Panc1 (cell line): ENCODE measurements at regions not wholly inside any gene's neighbourhood (a gene's known extent, or its start where the extent isn't known, plus 50 kb on each side); places are given as distances from the start of the nearest gene placed in this dataset.

Source experiments
- ATAC-seq: fragments of 200-7000 bp; cut with Tn5 transposase; 2 replicates; pipeline ENCODE4 v1.9.1; 2020; ENCODE audit warnings: mild to moderate bottlenecking, moderate library complexity
- BruUV-seq: library from RNA; stranded (reverse); fragments of 400-500 nt; replicated peaks from 2 replicates; lab custom pipeline; 2021; lab: Mats Ljungman, UMichigan
- CTCF ChIA-PET: fragments of 300-600 bp; sonication (Branson Sonifier 250); formaldehyde crosslinking; loops from one replicate; lab custom pipeline; 2022; ENCODE audit warnings: antibody characterized with exemption; lab: Charles Lee
- POLR2A ChIA-PET: fragments of 300-600 bp; sonication (Branson Sonifier 250); formaldehyde crosslinking; loops from one replicate; lab custom pipeline; 2022; ENCODE audit warnings: antibody characterized with exemption; lab: Charles Lee
- DNase-seq: peaks from one replicate; pipeline ENCODE4 v3.0.0-alpha.2; 2010; ENCODE audit warnings: low read depth, low spot score
- H3K27ac ChIP-seq: 2 replicates; pipeline ENCODE4 v1.5.1; 2011; ENCODE audit warnings: mild to moderate bottlenecking, low read length, inconsistent platforms
- H3K27me3 ChIP-seq: fragments of 200-500 bp; sonication (Bioruptor generic); 2 replicates; pipeline ENCODE4 v1.6.0; 2014; ENCODE audit warnings: low read length, inconsistent platforms; ENCODE audit not compliant: control insufficient read depth, insufficient read depth
- H3K36me3 ChIP-seq: fragments of 200-500 bp; sonication (Bioruptor generic); 2 replicates; pipeline ENCODE4 v1.5.1; 2014; ENCODE audit warnings: inconsistent platforms, mild to moderate bottlenecking, low read length, moderate library complexity; ENCODE audit not compliant: control insufficient read depth, insufficient read depth
- H3K4me1 ChIP-seq: 2 replicates; pipeline ENCODE4 v1.5.1; 2011; ENCODE audit warnings: inconsistent platforms, mild to moderate bottlenecking, low read length, moderate library complexity; ENCODE audit not compliant: control insufficient read depth, insufficient read depth
- H3K4me3 ChIP-seq, 2 experiments: 2 replicates each; pipeline ENCODE4 v1.5.1; 2011 to 2012; ENCODE audit warnings: low read depth in 2 of 2, low read length in 2 of 2, mild to moderate bottlenecking in 2 of 2, inconsistent platforms in 1 of 2, moderate library complexity in 1 of 2
- H3K9me3 ChIP-seq: fragments of 200-500 bp; sonication (Bioruptor generic); 2 replicates; pipeline ENCODE4 v1.5.1; 2014; ENCODE audit warnings: low read depth, mild to moderate bottlenecking, inconsistent platforms, low read length, moderate library complexity; ENCODE audit not compliant: control insufficient read depth, insufficient read depth
- POLR2AphosphoS5 ChIP-seq: IDR thresholded peaks from 2 replicates; pipeline ENCODE4 v1.6.1; 2012; ENCODE audit warnings: mild to moderate bottlenecking, low read depth, low read length, moderate library complexity
- SIN3A ChIP-seq: IDR thresholded peaks from 2 replicates; pipeline ENCODE4 v1.6.1; 2012; ENCODE audit warnings: low read depth, mild to moderate bottlenecking, low read length, moderate library complexity, borderline replicate concordance; ENCODE audit not compliant: insufficient read depth
- TCF7L2 ChIP-seq: IDR thresholded peaks from 2 replicates; pipeline ENCODE4 v1.6.1; 2011; ENCODE audit warnings: mild to moderate bottlenecking, low read depth, low read length, inconsistent platforms
- in situ Hi-C: cut with HindIII; loops from 2 replicates; pipeline ENCODE4 v1.10.0; 2016; ENCODE audit warnings: low sequenced_read_pairs, low pct_unique_long_range_greater_than_20kb
- intact Hi-C: fragments of 100-400 bp; cut with micrococcal nuclease; formaldehyde crosslinking; loops from one replicate; pipeline ENCODE4 v1.10.0; 2022; ENCODE audit not compliant: unreplicated experiment
- TF ChIP-seq, protein P1 (sequence below): fragments of 450-650 bp; IDR thresholded peaks from 2 replicates; pipeline ENCODE4 v1.5.1; 2017; ENCODE audit warnings: mild to moderate bottlenecking
- TF ChIP-seq, protein P2 (sequence below), 2 experiments: IDR thresholded peaks; 2 replicates each; pipeline ENCODE4 v1.6.1; 2011 to 2012; ENCODE audit warnings: low read depth in 2 of 2, control low read depth in 1 of 2, low read length in 1 of 2, mild to moderate bottlenecking in 1 of 2, moderate library complexity in 1 of 2; ENCODE audit not compliant: insufficient read depth in 1 of 2

DNA sequence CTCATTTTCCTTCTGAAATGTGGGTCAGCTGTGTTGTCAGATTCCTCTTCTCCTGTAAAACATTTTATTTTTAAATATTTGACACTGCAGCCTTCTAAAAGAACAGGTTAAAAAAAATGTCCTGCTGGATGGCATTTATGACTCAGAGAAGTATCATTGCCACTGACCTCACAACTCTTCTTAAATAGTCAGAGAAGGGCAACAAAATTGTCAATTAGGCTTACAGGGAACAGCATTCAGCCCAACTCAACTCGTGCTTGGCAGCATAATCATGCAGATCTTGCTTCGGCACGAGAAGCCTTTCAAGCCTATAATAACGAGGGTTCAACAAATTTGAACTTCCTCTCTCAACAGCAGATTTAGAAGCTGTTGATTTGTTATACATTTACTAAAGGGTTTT lies 296.7 kb upstream of the DACH1 start:
- intact Hi-C loops (no loop called here), in situ Hi-C loops (no loop called here)
- TF ChIP-seq TCF7L2 (no peak), POLR2AphosphoS5 (no peak), SIN3A (no peak)
- TF ChIP-seq, protein P1, sequence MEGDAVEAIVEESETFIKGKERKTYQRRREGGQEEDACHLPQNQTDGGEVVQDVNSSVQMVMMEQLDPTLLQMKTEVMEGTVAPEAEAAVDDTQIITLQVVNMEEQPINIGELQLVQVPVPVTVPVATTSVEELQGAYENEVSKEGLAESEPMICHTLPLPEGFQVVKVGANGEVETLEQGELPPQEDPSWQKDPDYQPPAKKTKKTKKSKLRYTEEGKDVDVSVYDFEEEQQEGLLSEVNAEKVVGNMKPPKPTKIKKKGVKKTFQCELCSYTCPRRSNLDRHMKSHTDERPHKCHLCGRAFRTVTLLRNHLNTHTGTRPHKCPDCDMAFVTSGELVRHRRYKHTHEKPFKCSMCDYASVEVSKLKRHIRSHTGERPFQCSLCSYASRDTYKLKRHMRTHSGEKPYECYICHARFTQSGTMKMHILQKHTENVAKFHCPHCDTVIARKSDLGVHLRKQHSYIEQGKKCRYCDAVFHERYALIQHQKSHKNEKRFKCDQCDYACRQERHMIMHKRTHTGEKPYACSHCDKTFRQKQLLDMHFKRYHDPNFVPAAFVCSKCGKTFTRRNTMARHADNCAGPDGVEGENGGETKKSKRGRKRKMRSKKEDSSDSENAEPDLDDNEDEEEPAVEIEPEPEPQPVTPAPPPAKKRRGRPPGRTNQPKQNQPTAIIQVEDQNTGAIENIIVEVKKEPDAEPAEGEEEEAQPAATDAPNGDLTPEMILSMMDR = no peak
- TF ChIP-seq, protein P2, sequence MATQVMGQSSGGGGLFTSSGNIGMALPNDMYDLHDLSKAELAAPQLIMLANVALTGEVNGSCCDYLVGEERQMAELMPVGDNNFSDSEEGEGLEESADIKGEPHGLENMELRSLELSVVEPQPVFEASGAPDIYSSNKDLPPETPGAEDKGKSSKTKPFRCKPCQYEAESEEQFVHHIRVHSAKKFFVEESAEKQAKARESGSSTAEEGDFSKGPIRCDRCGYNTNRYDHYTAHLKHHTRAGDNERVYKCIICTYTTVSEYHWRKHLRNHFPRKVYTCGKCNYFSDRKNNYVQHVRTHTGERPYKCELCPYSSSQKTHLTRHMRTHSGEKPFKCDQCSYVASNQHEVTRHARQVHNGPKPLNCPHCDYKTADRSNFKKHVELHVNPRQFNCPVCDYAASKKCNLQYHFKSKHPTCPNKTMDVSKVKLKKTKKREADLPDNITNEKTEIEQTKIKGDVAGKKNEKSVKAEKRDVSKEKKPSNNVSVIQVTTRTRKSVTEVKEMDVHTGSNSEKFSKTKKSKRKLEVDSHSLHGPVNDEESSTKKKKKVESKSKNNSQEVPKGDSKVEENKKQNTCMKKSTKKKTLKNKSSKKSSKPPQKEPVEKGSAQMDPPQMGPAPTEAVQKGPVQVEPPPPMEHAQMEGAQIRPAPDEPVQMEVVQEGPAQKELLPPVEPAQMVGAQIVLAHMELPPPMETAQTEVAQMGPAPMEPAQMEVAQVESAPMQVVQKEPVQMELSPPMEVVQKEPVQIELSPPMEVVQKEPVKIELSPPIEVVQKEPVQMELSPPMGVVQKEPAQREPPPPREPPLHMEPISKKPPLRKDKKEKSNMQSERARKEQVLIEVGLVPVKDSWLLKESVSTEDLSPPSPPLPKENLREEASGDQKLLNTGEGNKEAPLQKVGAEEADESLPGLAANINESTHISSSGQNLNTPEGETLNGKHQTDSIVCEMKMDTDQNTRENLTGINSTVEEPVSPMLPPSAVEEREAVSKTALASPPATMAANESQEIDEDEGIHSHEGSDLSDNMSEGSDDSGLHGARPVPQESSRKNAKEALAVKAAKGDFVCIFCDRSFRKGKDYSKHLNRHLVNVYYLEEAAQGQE (IDR thresholded peaks at IDR 0.05; ENCODE audit: insufficient read depth in 1 of 2, low read depth in 2 of 2, low read length in 1 of 2) = no peak
- no peaks in the 10 kb centered on the region for H3K27me3 ChIP-seq
- ChIA-PET POLR2A (no interaction called here), CTCF (interaction anchor here (0.7 kb wide), 1 partner anchor 49 kb away, joined by 8 read pairs; no protein-coding TSS in a partner anchor)
- ATAC-seq = no peak
- H3K9me3 ChIP-seq = no peaks in the 10 kb centered on the region
- no peaks in the 10 kb centered on the region for H3K36me3 ChIP-seq
- no peak overlapping the region for H3K27ac ChIP-seq
- no peak for DNase-seq
- no peaks in the 10 kb centered on the region for H3K4me1 ChIP-seq
- H3K4me3 ChIP-seq = no peak overlapping the region
- BruUV-seq = no TSS peak

DNA sequence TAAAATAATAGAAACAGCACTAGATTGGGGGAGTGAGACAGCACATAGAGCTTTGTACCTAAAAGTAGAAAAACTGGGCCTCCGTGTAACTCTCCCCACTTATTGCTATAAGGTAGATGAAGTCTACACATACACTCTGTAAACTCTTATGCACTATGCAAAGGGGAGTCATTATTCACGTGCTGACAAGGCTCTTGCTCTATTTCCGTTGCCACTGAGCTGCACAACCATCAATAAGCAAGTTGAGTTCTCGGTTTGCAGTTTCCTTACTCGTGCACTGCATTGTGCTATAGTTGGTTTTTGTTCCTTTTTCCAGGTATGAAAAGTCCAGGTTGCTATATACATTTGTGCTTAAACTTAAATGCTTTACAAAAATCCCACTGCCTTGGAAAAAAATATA lies 294.0 kb upstream of the DACH1 start:
- CTCF ChIA-PET = interaction anchor here (0.6 kb wide), 1 partner anchor 17 kb away, joined by 3 read pairs; no protein-coding TSS in a partner anchor
- no TSS peak for BruUV-seq

DNA sequence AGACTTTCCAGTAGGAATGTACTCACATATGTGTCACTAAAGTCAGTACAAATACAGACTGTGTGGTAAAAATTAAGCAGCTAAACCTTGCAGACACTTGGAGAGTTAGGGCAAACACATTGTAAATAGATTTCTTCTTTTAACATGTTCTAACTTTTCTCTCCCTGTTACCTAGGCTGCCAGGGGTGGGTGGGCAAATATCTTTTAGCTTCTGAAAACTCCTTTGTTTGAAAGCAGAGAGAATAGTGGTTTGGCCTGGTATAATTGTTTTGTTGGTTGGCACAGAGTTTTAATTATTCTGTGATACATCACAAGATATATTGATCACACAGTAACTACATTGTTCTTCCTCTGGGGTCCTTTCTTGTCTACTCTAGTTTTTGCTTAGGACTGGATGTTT lies 289.8 kb upstream of the DACH1 start:
- ChIA-PET CTCF (no interaction called here), POLR2A (no interaction called here)
- in situ Hi-C loops (no loop called here), intact Hi-C loops (no loop called here)
- DNase-seq (no peak), ATAC-seq (no peak)
- no peaks in the 10 kb centered on the region for H3K27me3 ChIP-seq
- TF ChIP-seq TCF7L2 (no peak), POLR2AphosphoS5 (no peak), SIN3A (no peak)
- TF ChIP-seq, protein P1 = no peak
- TF ChIP-seq, protein P2 (IDR thresholded peaks at IDR 0.05; ENCODE audit: insufficient read depth in 1 of 2, low read depth in 2 of 2, low read length in 1 of 2) = no peak
- no peak overlapping the region for H3K27ac ChIP-seq
- no TSS peak for BruUV-seq
- H3K4me3 ChIP-seq = no peak overlapping the region
- no peaks in the 10 kb centered on the region for H3K9me3 ChIP-seq
- H3K36me3 ChIP-seq = no peaks in the 10 kb centered on the region
- no peaks in the 10 kb centered on the region for H3K4me1 ChIP-seq

More for the DNA sequence above, 294.0 kb upstream of the DACH1 start:
- no peak overlapping the region for H3K4me3 ChIP-seq
- DNase-seq (no peak), ATAC-seq (no peak)
- H3K4me1 ChIP-seq = no peaks in the 10 kb centered on the region
- TF ChIP-seq TCF7L2 = no peak
- intact Hi-C loops (no loop called here), in situ Hi-C loops (no loop called here)
- H3K27me3 ChIP-seq = no peaks in the 10 kb centered on the region
- POLR2A ChIA-PET = no interaction called here
- H3K27ac ChIP-seq = no peak overlapping the region
- H3K36me3 ChIP-seq = no peaks in the 10 kb centered on the region
- H3K9me3 ChIP-seq = no peaks in the 10 kb centered on the region
